ENCODE measurements at regions not wholly inside any gene's neighbourhood (a gene's known extent, or its start where the extent isn't known, plus 50 kb on each side); places are given as distances from the start of the nearest gene placed in this dataset.

GRCh38 chr14:42676636-42677035, 1070.0 kb downstream of the LRFN5 start:
- DNase-seq = no peak

- DNase-seq = no peak
Measured at GRCh38 chr14:42673963-42674362, 1067.3 kb downstream of the LRFN5 start.

GRCh38 chr14:42671636-42672035, 1065.0 kb downstream of the LRFN5 start:
- DNase-seq = no peak

- no peak for DNase-seq
Measured at GRCh38 chr14:42665083-42665482, 1058.4 kb downstream of the LRFN5 start.

GRCh38 chr14:42664190-42664589, 1057.5 kb downstream of the LRFN5 start:
- DNase-seq = no peak

GRCh38 chr14:42654707-42655106, 1048.0 kb downstream of the LRFN5 start:
- no peak for DNase-seq

- no peak for DNase-seq
Measured at GRCh38 chr14:42642787-42643186, 1036.1 kb downstream of the LRFN5 start.

GRCh38 chr14:42633504-42634095, 1026.9 kb downstream of the LRFN5 start:
- no peak for DNase-seq

GRCh38 chr14:42629553-42629952, 1022.9 kb downstream of the LRFN5 start:
- no peak for DNase-seq

GRCh38 chr14:42628602-42629001, 1021.9 kb downstream of the LRFN5 start:
- no peak for DNase-seq

GRCh38 chr14:42626986-42627385, 1020.3 kb downstream of the LRFN5 start:
- no peak for DNase-seq

GRCh38 chr14:42624980-42625761, 1018.5 kb downstream of the LRFN5 start:
- DNase-seq = no peak

GRCh38 chr14:42617005-42617404, 1010.3 kb downstream of the LRFN5 start:
- DNase-seq = no peak

GRCh38 chr14:42606839-42607238, 1000.2 kb downstream of the LRFN5 start:
- no peak for DNase-seq

- DNase-seq = no peak
Measured at GRCh38 chr14:42602336-42602845, 995.7 kb downstream of the LRFN5 start.

- no peak for DNase-seq
Measured at GRCh38 chr14:42572032-42572431, 965.4 kb downstream of the LRFN5 start.

- DNase-seq = no peak
Measured at GRCh38 chr14:42569227-42569626, 962.6 kb downstream of the LRFN5 start.

- no peak for DNase-seq
Measured at GRCh38 chr14:42565556-42565955, 958.9 kb downstream of the LRFN5 start.

- DNase-seq = no peak
Measured at GRCh38 chr14:42563313-42563712, 956.6 kb downstream of the LRFN5 start.

GRCh38 chr14:42556551-42556950, 949.9 kb downstream of the LRFN5 start:
- no peak for DNase-seq

GRCh38 chr14:42555365-42555764, 948.7 kb downstream of the LRFN5 start:
- DNase-seq = no peak

- no peak for DNase-seq
Measured at GRCh38 chr14:42554091-42554490, 947.4 kb downstream of the LRFN5 start.

- DNase-seq = no peak
Measured at GRCh38 chr14:42550310-42550709, 943.6 kb downstream of the LRFN5 start.

- DNase-seq = no peak
Measured at GRCh38 chr14:42548349-42548748, 941.7 kb downstream of the LRFN5 start.

- DNase-seq = no peak
Measured at GRCh38 chr14:42545636-42546035, 939.0 kb downstream of the LRFN5 start.
